K562 (cell line): ENCODE measurements at regions not wholly inside any gene's neighbourhood (a gene's known extent, or its start where the extent isn't known, plus 50 kb on each side); places are given as distances from the start of the nearest gene placed in this dataset.
A peak's percentile ranks its signal among the peaks of the same experiment; 100 is the strongest.

Source experiments
- ATF7 ChIP-seq: fragments of 450-650 bp; IDR thresholded peaks from 2 replicates; pipeline ENCODE4 v1.7.1; 2014; ENCODE audit warnings: mild to moderate bottlenecking, moderate library complexity
- CREB3 ChIP-seq: fragments of 450-650 bp; conservative IDR thresholded peaks from 2 replicates; pipeline ENCODE4 v1.6.1; 2016; ENCODE audit warnings: missing genetic modification characterization, low read depth, mild to moderate bottlenecking, missing compliant biosample characterization, moderate library complexity
- CREM ChIP-seq: IDR thresholded peaks from 2 replicates; pipeline ENCODE4 v1.6.1; 2014; ENCODE audit warnings: antibody characterized with exemption, low read depth
- GTF2A2 ChIP-seq: IDR thresholded peaks from 2 replicates; pipeline ENCODE4 v1.6.1; 2016; ENCODE audit warnings: mild to moderate bottlenecking, missing genetic modification characterization, missing compliant biosample characterization
- HDAC2 ChIP-seq: fragments of 450-650 bp; IDR thresholded peaks from 2 replicates; pipeline ENCODE4 v1.6.1; 2016; ENCODE audit warnings: mild to moderate bottlenecking
- KLF13 ChIP-seq: fragments of 450-650 bp; IDR thresholded peaks from 2 replicates; pipeline ENCODE4 v1.6.1; 2016; ENCODE audit warnings: missing genetic modification characterization, low read depth, mild to moderate bottlenecking, missing compliant biosample characterization, moderate library complexity, borderline replicate concordance
- MTA3 ChIP-seq: fragments of 450-650 bp; formaldehyde crosslinking; IDR thresholded peaks from 2 replicates; pipeline ENCODE4 v1.6.1; 2017; ENCODE audit warnings: mild to moderate bottlenecking, borderline replicate concordance
- RUNX1 ChIP-seq: sonication (generic); IDR thresholded peaks from 2 replicates; pipeline ENCODE4 v1.6.1; 2016; ENCODE audit warnings: antibody characterized with exemption, low read depth
- SIN3B ChIP-seq: fragments of 450-650 bp; IDR thresholded peaks from 2 replicates; pipeline ENCODE4 v1.6.1; 2017; ENCODE audit warnings: low read depth, mild to moderate bottlenecking, moderate library complexity
- SNIP1 ChIP-seq: fragments of 450-650 bp; IDR thresholded peaks from 2 replicates; pipeline ENCODE4 v1.7.1; 2017; ENCODE audit warnings: low read depth, mild to moderate bottlenecking
- SUPT5H ChIP-seq: fragments of 450-650 bp; IDR thresholded peaks from 2 replicates; pipeline ENCODE4 v1.6.1; 2016
- TEAD1 ChIP-seq, 2 experiments: fragments of 450-650 bp in 1 of 2; sonication (generic) in 1 of 2; formaldehyde crosslinking; IDR thresholded peaks; 2 replicates each; pipeline versions ENCODE4 v1.4.0 to v1.8.0; 2020 to 2022; ENCODE audit warnings: mild to moderate bottlenecking in 2 of 2, missing genetic modification reagents in 1 of 2
- XRCC3 ChIP-seq: fragments of 450-650 bp; IDR thresholded peaks from 2 replicates; pipeline ENCODE4 v1.6.1; 2017; ENCODE audit warnings: mild to moderate bottlenecking, moderate library complexity
- XRCC5 ChIP-seq: fragments of 200-400 bp; formaldehyde crosslinking; IDR thresholded peaks from 2 replicates; pipeline ENCODE4 v1.6.1; 2017; ENCODE audit warnings: low read depth, mild to moderate bottlenecking, low read length
- ZEB2 ChIP-seq: fragments of 450-650 bp; IDR thresholded peaks from 2 replicates; pipeline ENCODE4 v1.6.1; 2016
- ZNF253 ChIP-seq: fragments of 250-450 bp; sonication (Bioruptor Pico); conservative IDR thresholded peaks from 2 replicates; pipeline ENCODE4 v1.6.1; 2021; ENCODE audit warnings: mild to moderate bottlenecking
- ZNF311 ChIP-seq: fragments of 250-450 bp; sonication (Bioruptor Pico); IDR thresholded peaks from 2 replicates; pipeline ENCODE4 v1.4.0; 2020; ENCODE audit warnings: mild to moderate bottlenecking, moderate library complexity
- ZNF507 ChIP-seq: conservative IDR thresholded peaks from 2 replicates; pipeline ENCODE4 v1.6.1; 2017; ENCODE audit warnings: missing genetic modification characterization, missing compliant biosample characterization
- ZNF764 ChIP-seq: fragments of 250-450 bp; sonication (Bioruptor Pico); IDR thresholded peaks from 2 replicates; pipeline ENCODE4 v1.4.0; 2020; ENCODE audit warnings: low read depth, mild to moderate bottlenecking, moderate library complexity
- TF ChIP-seq, protein P1 (sequence below): fragments of 200-600 bp; sonication (generic); IDR thresholded peaks from one replicate; pipeline ENCODE4 v1.6.1; 2012; ENCODE audit warnings: mild to moderate bottlenecking, low read depth, low read length, inconsistent platforms

GRCh38 chr2:105455488-105456003, 56.7 kb upstream of the FHL2 start (continued):
- TF ChIP-seq XRCC5 (no peak), TEAD1 (CRISPR knock-in tag; IDR thresholded peaks at IDR 0.05) (0 out of 4 replicates have a peak, but pooled peaks of 1 of the 2 experiments have one; percentile 20), CREM (no peak), SIN3B (no peak), ZNF507 (tag) (no peak), ATF7 (peak; percentile 80), ZNF311 (CRISPR knock-in tag) (no peak), HDAC2 (peak; percentile 49; the same call in 1 of the 2 replicates), ZEB2 (peak; percentile 91), XRCC3 (no peak), ZNF764 (no peak), GTF2A2 (tag) (no peak), SUPT5H (no peak), SNIP1 (no peak), KLF13 (tag) (0 out of 2 replicates have a peak, but pooled peaks have one; percentile 26), RUNX1 (no peak), CREB3 (tag) (0 out of 2 replicates have a peak, but pooled peaks have one; percentile 23), ZNF253 (no peak), MTA3 (no peak; the same call in 1 of the 2 replicates)
- TF ChIP-seq, protein P1, sequence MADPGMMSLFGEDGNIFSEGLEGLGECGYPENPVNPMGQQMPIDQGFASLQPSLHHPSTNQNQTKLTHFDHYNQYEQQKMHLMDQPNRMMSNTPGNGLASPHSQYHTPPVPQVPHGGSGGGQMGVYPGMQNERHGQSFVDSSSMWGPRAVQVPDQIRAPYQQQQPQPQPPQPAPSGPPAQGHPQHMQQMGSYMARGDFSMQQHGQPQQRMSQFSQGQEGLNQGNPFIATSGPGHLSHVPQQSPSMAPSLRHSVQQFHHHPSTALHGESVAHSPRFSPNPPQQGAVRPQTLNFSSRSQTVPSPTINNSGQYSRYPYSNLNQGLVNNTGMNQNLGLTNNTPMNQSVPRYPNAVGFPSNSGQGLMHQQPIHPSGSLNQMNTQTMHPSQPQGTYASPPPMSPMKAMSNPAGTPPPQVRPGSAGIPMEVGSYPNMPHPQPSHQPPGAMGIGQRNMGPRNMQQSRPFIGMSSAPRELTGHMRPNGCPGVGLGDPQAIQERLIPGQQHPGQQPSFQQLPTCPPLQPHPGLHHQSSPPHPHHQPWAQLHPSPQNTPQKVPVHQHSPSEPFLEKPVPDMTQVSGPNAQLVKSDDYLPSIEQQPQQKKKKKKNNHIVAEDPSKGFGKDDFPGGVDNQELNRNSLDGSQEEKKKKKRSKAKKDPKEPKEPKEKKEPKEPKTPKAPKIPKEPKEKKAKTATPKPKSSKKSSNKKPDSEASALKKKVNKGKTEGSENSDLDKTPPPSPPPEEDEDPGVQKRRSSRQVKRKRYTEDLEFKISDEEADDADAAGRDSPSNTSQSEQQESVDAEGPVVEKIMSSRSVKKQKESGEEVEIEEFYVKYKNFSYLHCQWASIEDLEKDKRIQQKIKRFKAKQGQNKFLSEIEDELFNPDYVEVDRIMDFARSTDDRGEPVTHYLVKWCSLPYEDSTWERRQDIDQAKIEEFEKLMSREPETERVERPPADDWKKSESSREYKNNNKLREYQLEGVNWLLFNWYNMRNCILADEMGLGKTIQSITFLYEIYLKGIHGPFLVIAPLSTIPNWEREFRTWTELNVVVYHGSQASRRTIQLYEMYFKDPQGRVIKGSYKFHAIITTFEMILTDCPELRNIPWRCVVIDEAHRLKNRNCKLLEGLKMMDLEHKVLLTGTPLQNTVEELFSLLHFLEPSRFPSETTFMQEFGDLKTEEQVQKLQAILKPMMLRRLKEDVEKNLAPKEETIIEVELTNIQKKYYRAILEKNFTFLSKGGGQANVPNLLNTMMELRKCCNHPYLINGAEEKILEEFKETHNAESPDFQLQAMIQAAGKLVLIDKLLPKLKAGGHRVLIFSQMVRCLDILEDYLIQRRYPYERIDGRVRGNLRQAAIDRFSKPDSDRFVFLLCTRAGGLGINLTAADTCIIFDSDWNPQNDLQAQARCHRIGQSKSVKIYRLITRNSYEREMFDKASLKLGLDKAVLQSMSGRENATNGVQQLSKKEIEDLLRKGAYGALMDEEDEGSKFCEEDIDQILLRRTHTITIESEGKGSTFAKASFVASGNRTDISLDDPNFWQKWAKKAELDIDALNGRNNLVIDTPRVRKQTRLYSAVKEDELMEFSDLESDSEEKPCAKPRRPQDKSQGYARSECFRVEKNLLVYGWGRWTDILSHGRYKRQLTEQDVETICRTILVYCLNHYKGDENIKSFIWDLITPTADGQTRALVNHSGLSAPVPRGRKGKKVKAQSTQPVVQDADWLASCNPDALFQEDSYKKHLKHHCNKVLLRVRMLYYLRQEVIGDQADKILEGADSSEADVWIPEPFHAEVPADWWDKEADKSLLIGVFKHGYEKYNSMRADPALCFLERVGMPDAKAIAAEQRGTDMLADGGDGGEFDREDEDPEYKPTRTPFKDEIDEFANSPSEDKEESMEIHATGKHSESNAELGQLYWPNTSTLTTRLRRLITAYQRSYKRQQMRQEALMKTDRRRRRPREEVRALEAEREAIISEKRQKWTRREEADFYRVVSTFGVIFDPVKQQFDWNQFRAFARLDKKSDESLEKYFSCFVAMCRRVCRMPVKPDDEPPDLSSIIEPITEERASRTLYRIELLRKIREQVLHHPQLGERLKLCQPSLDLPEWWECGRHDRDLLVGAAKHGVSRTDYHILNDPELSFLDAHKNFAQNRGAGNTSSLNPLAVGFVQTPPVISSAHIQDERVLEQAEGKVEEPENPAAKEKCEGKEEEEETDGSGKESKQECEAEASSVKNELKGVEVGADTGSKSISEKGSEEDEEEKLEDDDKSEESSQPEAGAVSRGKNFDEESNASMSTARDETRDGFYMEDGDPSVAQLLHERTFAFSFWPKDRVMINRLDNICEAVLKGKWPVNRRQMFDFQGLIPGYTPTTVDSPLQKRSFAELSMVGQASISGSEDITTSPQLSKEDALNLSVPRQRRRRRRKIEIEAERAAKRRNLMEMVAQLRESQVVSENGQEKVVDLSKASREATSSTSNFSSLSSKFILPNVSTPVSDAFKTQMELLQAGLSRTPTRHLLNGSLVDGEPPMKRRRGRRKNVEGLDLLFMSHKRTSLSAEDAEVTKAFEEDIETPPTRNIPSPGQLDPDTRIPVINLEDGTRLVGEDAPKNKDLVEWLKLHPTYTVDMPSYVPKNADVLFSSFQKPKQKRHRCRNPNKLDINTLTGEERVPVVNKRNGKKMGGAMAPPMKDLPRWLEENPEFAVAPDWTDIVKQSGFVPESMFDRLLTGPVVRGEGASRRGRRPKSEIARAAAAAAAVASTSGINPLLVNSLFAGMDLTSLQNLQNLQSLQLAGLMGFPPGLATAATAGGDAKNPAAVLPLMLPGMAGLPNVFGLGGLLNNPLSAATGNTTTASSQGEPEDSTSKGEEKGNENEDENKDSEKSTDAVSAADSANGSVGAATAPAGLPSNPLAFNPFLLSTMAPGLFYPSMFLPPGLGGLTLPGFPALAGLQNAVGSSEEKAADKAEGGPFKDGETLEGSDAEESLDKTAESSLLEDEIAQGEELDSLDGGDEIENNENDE: no peak
